KMS-11 (cell line): ENCODE measurements at regions not wholly inside any gene's neighbourhood (a gene's known extent, or its start where the extent isn't known, plus 50 kb on each side); places are given as distances from the start of the nearest gene placed in this dataset.

Experiments
- H2AFZ ChIP-seq: fragments of 200-600 bp; sonication (generic); 2 replicates; pipeline ENCODE4 v1.6.1; 2016; ENCODE audit warnings: antibody characterized with exemption, mixed run types, low read depth
- H3K27ac ChIP-seq: fragments of 200-600 bp; sonication (generic); 2 replicates; pipeline ENCODE4 v1.6.1; 2016; ENCODE audit warnings: mild to moderate bottlenecking, mixed run types
- H3K27me3 ChIP-seq: fragments of 200-600 bp; sonication (generic); 2 replicates; pipeline ENCODE4 v1.6.1; 2017; ENCODE audit warnings: mild to moderate bottlenecking, low read depth, mixed run types, moderate library complexity; ENCODE audit not compliant: insufficient read depth
- H3K36me3 ChIP-seq: fragments of 200-600 bp; sonication (generic); 2 replicates; pipeline ENCODE4 v1.6.1; 2017; ENCODE audit warnings: mild to moderate bottlenecking, mixed run types; ENCODE audit not compliant: insufficient read depth
- H3K4me1 ChIP-seq: fragments of 200-600 bp; sonication (generic); 2 replicates; pipeline ENCODE4 v1.6.1; 2016; ENCODE audit warnings: mild to moderate bottlenecking, low read depth, mixed run types; ENCODE audit not compliant: poor library complexity, severe bottlenecking
- H3K4me2 ChIP-seq: fragments of 200-600 bp; sonication (generic); 2 replicates; pipeline ENCODE4 v1.7.0; 2016; ENCODE audit warnings: mild to moderate bottlenecking, mixed run types
- H3K4me3 ChIP-seq: fragments of 200-600 bp; sonication (generic); IDR thresholded peaks from 2 replicates; pipeline ENCODE4 v1.6.1; 2017; ENCODE audit warnings: low read depth, low read length, mixed read lengths; ENCODE audit not compliant: insufficient read depth
- H3K79me2 ChIP-seq: fragments of 200-600 bp; sonication (generic); 2 replicates; pipeline ENCODE4 v1.6.1; 2016; ENCODE audit warnings: low read depth, mixed run types; ENCODE audit not compliant: insufficient read depth
- H3K9ac ChIP-seq: fragments of 200-600 bp; sonication (generic); 2 replicates; pipeline ENCODE4 v1.6.1; 2016; ENCODE audit warnings: mild to moderate bottlenecking, mixed run types
- H4K20me1 ChIP-seq: fragments of 200-600 bp; sonication (generic); 2 replicates; pipeline ENCODE4 v1.6.1; 2016; ENCODE audit warnings: mild to moderate bottlenecking, mixed run types; ENCODE audit not compliant: insufficient read depth
- CTCF ChIP-seq: fragments of 200-600 bp; sonication (generic); conservative IDR thresholded peaks from 2 replicates; pipeline ENCODE4 v1.6.1; 2017; ENCODE audit warnings: low read depth, mild to moderate bottlenecking, antibody characterized with exemption, low read length, moderate library complexity, mixed read lengths

GRCh38 chr2:155080373-155080772 is 381.9 kb downstream of the KCNJ3 start:
- H2AFZ ChIP-seq, result no peak overlapping the region
- no peaks in the 10 kb centered on the region for H4K20me1 ChIP-seq
- no peak overlapping the region for H3K4me2 ChIP-seq
- H3K27ac ChIP-seq, result no peak overlapping the region
- H3K36me3 ChIP-seq, result no peaks in the 10 kb centered on the region
- no peak overlapping the region for H3K9ac ChIP-seq
- no peak for TF ChIP-seq CTCF
- H3K4me1 ChIP-seq, result no peaks in the 10 kb centered on the region
- H3K4me3 ChIP-seq, result no peak overlapping the region
- no peaks in the 10 kb centered on the region for H3K27me3 ChIP-seq
- no peaks in the 10 kb centered on the region for H3K79me2 ChIP-seq

GRCh38 chr2:155070489-155070888 is 372.0 kb downstream of the KCNJ3 start:
- H4K20me1 ChIP-seq, result no peaks in the 10 kb centered on the region
- no peak for TF ChIP-seq CTCF
- H2AFZ ChIP-seq, result no peak overlapping the region
- H3K4me2 ChIP-seq, result no peak overlapping the region
- no peaks in the 10 kb centered on the region for H3K36me3 ChIP-seq
- H3K4me1 ChIP-seq, result no peaks in the 10 kb centered on the region
- no peaks in the 10 kb centered on the region for H3K27me3 ChIP-seq
- no peak overlapping the region for H3K4me3 ChIP-seq
- no peak overlapping the region for H3K27ac ChIP-seq
- no peak overlapping the region for H3K9ac ChIP-seq
- H3K79me2 ChIP-seq, result no peaks in the 10 kb centered on the region

GRCh38 chr2:155062922-155063258 is 364.4 kb downstream of the KCNJ3 start:
- H3K9ac ChIP-seq, result no peak overlapping the region
- TF ChIP-seq CTCF, result no peak

GRCh38 chr2:155062250-155062921 is 363.9 kb downstream of the KCNJ3 start:
- Histone ChIP-seq H3K4me2 (no peak overlapping the region), H3K9ac (no peak overlapping the region), H4K20me1 (no peaks in the 10 kb centered on the region), H3K79me2 (no peaks in the 10 kb centered on the region), H3K4me1 (no peaks in the 10 kb centered on the region), H3K36me3 (no peaks in the 10 kb centered on the region), H3K27me3 (no peaks in the 10 kb centered on the region), H2AFZ (no peak overlapping the region), H3K4me3 (no peak overlapping the region), H3K27ac (no peak overlapping the region)
- TF ChIP-seq CTCF, result no peak

More at GRCh38 chr2:155062922-155063258, 364.4 kb downstream of the KCNJ3 start:
- Histone ChIP-seq H3K4me2 (no peak overlapping the region), H4K20me1 (no peaks in the 10 kb centered on the region), H3K27ac (no peak overlapping the region), H2AFZ (no peak overlapping the region), H3K27me3 (no peaks in the 10 kb centered on the region), H3K36me3 (no peaks in the 10 kb centered on the region), H3K79me2 (no peaks in the 10 kb centered on the region), H3K4me1 (no peaks in the 10 kb centered on the region), H3K4me3 (no peak overlapping the region)
